K562 (cell line): ENCODE measurements at regions not wholly inside any gene's neighbourhood (a gene's known extent, or its start where the extent isn't known, plus 50 kb on each side); places are given as distances from the start of the nearest gene placed in this dataset.

Source experiments
- ATAC-seq: fragments of 200-7000 bp; cut with Tn5 transposase; 3 replicates; pipeline ENCODE4 v1.9.1; 2020; ENCODE audit warnings: moderate library complexity
- BruUV-seq: library from RNA; stranded (reverse); fragments of 400-500 nt; replicated peaks from 2 replicates; lab custom pipeline; 2021; lab: Mats Ljungman, UMichigan
- CTCF ChIA-PET: fragments of 300-600 bp; formaldehyde crosslinking; extraction: SDS; loops from one replicate; lab custom pipeline; 2021; ENCODE audit warnings: low intra/inter-chr PET ratio; lab: Yijun Ruan, JAX
- POLR2A ChIA-PET: fragments of 300-600, 350-650 bp; sonication (Branson Sonifier 250); formaldehyde crosslinking; extraction: SDS; loops from one replicate; lab custom pipeline; 2021; ENCODE audit warnings: antibody characterized with exemption, inconsistent platforms; lab: Yijun Ruan, JAX
- DNase-seq, 4 experiments: peaks; one replicate each; pipeline versions ENCODE4 v3.0.0 to v3.0.0-alpha.2; 2011 to 2018; ENCODE audit warnings: low spot score in 3 of 4, mixed read lengths in 3 of 4; ENCODE audit errors: extremely low read depth in 1 of 4
- FAIRE-seq: peaks from 2 replicates; lab custom pipeline; 2011; peaks lifted over from hg19 to GRCh38; lab: Jason Lieb, UNC
- H2AFZ ChIP-seq: 2 replicates; pipeline ENCODE4 v1.6.0; 2011; ENCODE audit warnings: low read depth, low read length, control low read depth, inconsistent platforms
- H3K27ac ChIP-seq: fragments of 200-600 bp; 3 replicates; pipeline ENCODE4 v1.8.0; 2011; ENCODE audit warnings: low read depth, mild to moderate bottlenecking, control low read depth, inconsistent platforms, low read length, moderate library complexity, mixed read lengths; ENCODE audit errors: extremely low read depth
- H3K27me3 ChIP-seq, 2 experiments: fragments of 300-600 bp in 1 of 2; 2 replicates in 1 of 2; 3 replicates in 1 of 2; pipeline versions ENCODE4 v1.6.0 to v1.8.0; 2011; ENCODE audit warnings: inconsistent platforms in 2 of 2, low read length in 2 of 2, mild to moderate bottlenecking in 1 of 2, mixed read lengths in 1 of 2, moderate library complexity in 1 of 2; ENCODE audit not compliant: control insufficient read depth in 2 of 2, insufficient read depth in 2 of 2
- H3K36me3 ChIP-seq: fragments of 300-600 bp; 3 replicates; pipeline ENCODE4 v1.8.0; 2011; ENCODE audit warnings: mild to moderate bottlenecking, low read length, inconsistent platforms; ENCODE audit not compliant: control insufficient read depth, insufficient read depth
- H3K4me1 ChIP-seq, 2 experiments: fragments of 200-600 bp in 1 of 2; replicated peaks in 1 of 2; 2 replicates in 1 of 2; 3 replicates in 1 of 2; pipeline versions ENCODE4 v1.5.1 to v1.8.0; 2011; ENCODE audit warnings: inconsistent platforms in 2 of 2, low read length in 2 of 2, mild to moderate bottlenecking in 1 of 2, mixed read lengths in 1 of 2, moderate library complexity in 1 of 2; ENCODE audit not compliant: control insufficient read depth in 2 of 2, insufficient read depth in 2 of 2
- H3K4me2 ChIP-seq: 2 replicates; pipeline ENCODE4 v1.6.1; 2011; ENCODE audit warnings: low read length, control low read depth, inconsistent platforms, mixed read lengths; ENCODE audit not compliant: insufficient read depth
- H3K4me3 ChIP-seq: fragments of 200-600 bp; sonication (generic), shearing (Covaris generic); 2 replicates; pipeline ENCODE4 v1.5.1; 2016; ENCODE audit warnings: control low read depth, inconsistent platforms
- H3K79me2 ChIP-seq: fragments of 200-600 bp; 3 replicates; pipeline ENCODE4 v1.8.0; 2011; ENCODE audit warnings: low read length, inconsistent platforms; ENCODE audit not compliant: control insufficient read depth, insufficient read depth
- H3K9ac ChIP-seq, 2 experiments: 2 replicates each; pipeline versions ENCODE4 v1.6.0 to v1.6.1; 2011; ENCODE audit warnings: low read depth in 2 of 2, low read length in 2 of 2, control low read depth in 1 of 2, inconsistent platforms in 1 of 2, mild to moderate bottlenecking in 1 of 2, mixed read lengths in 1 of 2; ENCODE audit not compliant: insufficient read depth in 1 of 2
- H3K9me1 ChIP-seq: one replicate; pipeline ENCODE4 v1.6.0; 2011; ENCODE audit warnings: inconsistent platforms, mild to moderate bottlenecking, low read length, moderate library complexity; ENCODE audit not compliant: control insufficient read depth, insufficient read depth
- H3K9me3 ChIP-seq: replicated peaks from 2 replicates; pipeline ENCODE4 v1.5.1; 2011; ENCODE audit warnings: low read depth, low read length, inconsistent platforms; ENCODE audit not compliant: control insufficient read depth, insufficient read depth
- H4K20me1 ChIP-seq: replicated peaks from 2 replicates; pipeline ENCODE4 v1.6.1; 2011; ENCODE audit warnings: low read length, inconsistent platforms, mixed read lengths; ENCODE audit not compliant: control insufficient read depth, insufficient read depth
- FOS ChIP-seq: IDR thresholded peaks from 3 replicates; pipeline ENCODE4 v1.6.1; 2011; ENCODE audit not compliant: insufficient read length; ENCODE audit errors: extremely low read depth
- ZNF347 ChIP-seq: fragments of 450-650 bp; formaldehyde crosslinking; IDR thresholded peaks from 2 replicates; pipeline ENCODE4 v1.4.0; 2020; ENCODE audit warnings: low read depth, mild to moderate bottlenecking, moderate library complexity
- WGBS: fragments of 100-300 bp; shearing (Covaris generic); methylation state at CpG from one replicate; pipeline ENCODE4 v1.1.6; 2016; ENCODE audit warnings: low coverage, mixed read lengths; ENCODE audit not compliant: insufficient coverage; ENCODE audit errors: missing lambda C conversion rate; 5-methylcytosine and 5-hydroxymethylcytosine counted together
- in situ Hi-C: fragments of 300-500 bp; cut with MboI; formaldehyde crosslinking; loops from 4 replicates; pipeline ENCODE4 v1.15.0; 2018; ENCODE audit warnings: inconsistent platforms, mixed read lengths
- intact Hi-C: fragments of 100-400 bp; cut with micrococcal nuclease; formaldehyde crosslinking; loops from 2 replicates; pipeline ENCODE4 v1.14.2; 2022
- TF ChIP-seq, protein P1 (sequence below): fragments of 250-450 bp; sonication (Bioruptor Pico); IDR thresholded peaks from 2 replicates; pipeline ENCODE4 v1.5.0; 2021; ENCODE audit warnings: mild to moderate bottlenecking, moderate library complexity

DNA sequence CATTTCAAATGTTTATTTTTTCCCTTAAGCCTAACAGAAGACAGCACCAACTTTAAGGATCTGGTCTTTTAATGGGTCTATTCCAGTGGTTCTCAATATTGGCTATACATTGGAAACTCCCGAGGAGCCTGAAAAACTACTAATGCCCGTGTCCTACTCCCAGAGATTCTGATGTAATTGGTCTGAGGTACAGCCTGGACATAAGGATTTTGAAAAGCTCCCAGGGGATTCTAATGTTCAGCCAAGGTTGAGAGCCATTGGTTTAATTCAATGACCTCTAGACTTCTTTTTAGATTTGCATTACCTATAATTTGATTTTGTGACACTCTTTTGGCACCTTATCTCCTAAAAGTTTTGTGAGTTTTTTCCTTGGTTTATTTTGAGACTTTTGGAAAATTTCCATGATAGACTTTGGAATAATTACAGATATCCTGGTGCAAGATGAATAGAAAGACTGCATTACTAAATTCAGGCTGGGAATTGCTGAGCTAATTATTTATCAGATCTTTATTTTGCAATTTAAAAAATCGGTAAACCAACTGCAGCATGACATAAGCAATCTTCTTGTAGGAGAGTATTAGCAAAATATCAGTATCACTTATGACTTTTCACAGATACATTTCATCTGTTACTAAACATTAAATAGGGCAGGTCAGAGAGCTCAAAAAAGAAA, 91.5 kb upstream of the ELL2 start:
- 2% methylated on average over 3 of the region's 3 CpGs for WGBS
- Histone ChIP-seq H3K9me3 (no peaks in the 10 kb centered on the region), H4K20me1 (no peaks in the 10 kb centered on the region), H3K79me2 (no peaks in the 10 kb centered on the region), H3K9ac (no peak overlapping the region), H3K9me1 (no peaks in the 10 kb centered on the region), H3K4me1 (peaks cover 3 to 4% of the 10 kb centered on the region in 2 experiments; a peak in 2 of 5 replicates), H2AFZ (no peak overlapping the region; the same call in 1 of the 2 replicates), H3K27ac (no peak overlapping the region), H3K4me3 (no peak overlapping the region), H3K4me2 (no peak overlapping the region), H3K36me3 (no peaks in the 10 kb centered on the region), H3K27me3 (peaks cover 0 to 3% of the 10 kb centered on the region in 2 experiments; a peak in 1 of 5 replicates)
- in situ Hi-C loops (no loop called here), intact Hi-C loops (no loop called here)
- ATAC-seq (no peak), FAIRE-seq (no peak), DNase-seq (no peak)
- no TSS peak for BruUV-seq
- POLR2A ChIA-PET: interaction anchor here (0.5 to 1.8 kb wide), 7 partner anchors 8 to 322 kb away, joined by 3 to 8 read pairs (median 4); partner anchors contain the start of gene RHOBTB3
- TF ChIP-seq, protein P1, sequence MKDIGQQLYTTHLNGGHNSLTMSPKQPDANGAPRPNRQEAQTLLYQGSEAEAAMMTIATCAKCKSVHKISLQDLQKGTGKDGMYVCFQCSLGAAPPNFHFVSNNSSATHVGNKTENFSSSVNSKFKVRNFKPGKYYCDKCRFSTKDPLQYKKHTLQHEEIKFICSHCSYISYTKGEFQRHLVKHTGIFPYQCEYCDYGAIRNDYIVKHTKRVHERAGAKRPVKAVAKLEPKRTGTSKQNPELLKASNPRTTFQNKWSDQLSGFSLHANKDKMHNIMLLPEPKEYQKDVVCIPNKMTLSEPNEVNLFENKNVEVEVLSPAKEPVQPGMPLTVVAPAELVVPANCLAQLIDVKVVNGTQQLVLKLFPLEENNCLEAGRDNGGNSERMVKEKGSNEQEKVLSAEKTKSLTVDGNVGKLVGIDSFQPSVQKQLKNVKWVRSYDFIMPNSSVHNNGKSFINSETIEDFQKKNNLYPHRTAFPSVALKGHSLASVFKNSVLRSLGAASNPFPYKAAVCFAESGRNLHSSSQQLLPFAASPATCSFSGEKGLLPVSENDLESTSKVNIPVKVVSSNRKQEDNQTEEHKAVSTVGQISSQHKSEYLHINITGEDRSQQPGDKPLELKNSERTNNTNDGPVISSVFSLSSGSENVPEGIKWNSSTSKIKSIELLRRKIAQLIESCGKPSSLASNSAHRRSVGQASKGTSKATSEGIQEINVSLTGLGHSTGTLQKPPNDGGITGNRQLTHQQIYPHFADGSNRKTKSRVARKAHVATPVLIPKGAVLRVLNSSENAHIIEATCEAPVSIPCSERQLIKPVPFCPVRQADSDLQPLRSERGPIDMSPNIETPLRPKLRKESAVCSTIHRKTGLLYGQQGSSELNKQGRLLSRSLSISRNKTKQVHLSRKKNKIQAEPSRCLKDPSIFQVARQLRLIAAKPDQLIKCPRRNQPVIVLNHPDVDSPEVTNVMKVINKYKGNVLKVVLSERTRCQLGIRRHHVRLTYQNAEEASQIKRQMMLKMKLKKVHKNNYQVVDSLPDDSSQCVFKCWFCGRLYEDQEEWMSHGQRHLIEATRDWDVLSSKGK (CRISPR knock-in tag): no peak
- TF ChIP-seq ZNF347 (CRISPR knock-in tag) (no peak), FOS (no peak)
- CTCF ChIA-PET: no interaction called here
